ENCODE measurements at regions not wholly inside any gene's neighbourhood (a gene's known extent, or its start where the extent isn't known, plus 50 kb on each side); places are given as distances from the start of the nearest gene placed in this dataset.

DNA sequence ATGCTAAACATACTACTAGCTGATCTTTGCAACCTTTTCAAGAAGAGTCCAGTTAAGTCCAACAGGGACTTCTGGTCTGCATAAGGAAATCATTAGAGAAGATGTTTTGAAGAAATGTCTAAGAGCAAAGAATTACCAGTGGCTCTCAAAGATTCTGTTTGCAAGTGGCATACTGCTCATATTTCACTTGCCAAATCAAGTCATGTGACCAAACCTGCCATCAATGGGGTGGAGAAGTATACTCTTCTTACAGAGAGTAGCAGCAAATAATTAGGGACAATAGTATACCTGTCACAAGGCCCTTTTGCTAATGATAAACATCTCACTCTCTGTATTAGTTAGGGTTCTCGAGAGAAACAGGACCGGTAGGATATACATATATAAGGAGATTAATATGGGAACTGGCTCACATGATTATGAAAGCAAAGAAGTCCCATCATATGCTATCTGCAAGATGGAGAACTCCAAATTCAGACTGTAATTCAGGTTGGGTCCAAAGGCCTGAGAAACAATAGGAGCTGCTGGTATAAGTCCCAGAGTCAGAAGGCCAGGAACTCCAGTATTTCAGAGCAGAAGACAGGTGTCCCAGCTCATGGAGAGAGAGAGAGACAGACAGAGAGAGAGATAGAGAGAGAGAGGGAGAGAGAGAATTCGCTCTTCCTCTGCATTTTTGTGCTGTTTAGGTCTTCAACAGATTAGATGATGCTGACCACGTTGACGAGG lies 111.5 kb downstream of the LCA5 start:
- Histone ChIP-seq H3K27ac (ENCODE audit: poor library complexity, severe bottlenecking) (no peak overlapping the region), H3K27me3 (ENCODE audit: insufficient read depth, poor library complexity, severe bottlenecking) (no peaks in the 10 kb centered on the region), H3K4me1 (ENCODE audit: insufficient read depth, poor library complexity, severe bottlenecking) (peaks cover 13% of the 10 kb centered on the region), H3K9me3 (ENCODE audit: severe bottlenecking) (no peaks in the 10 kb centered on the region), H3K4me3 (ENCODE audit: severe bottlenecking) (no peak overlapping the region), H3K36me3 (ENCODE audit: low read depth) (no peaks in the 10 kb centered on the region)
- ATAC-seq (ENCODE audit: low read depth) (no peak), DNase-seq (ENCODE audit: low spot score) (no peak)
- no peak for TF ChIP-seq CTCF (IDR thresholded peaks at IDR 0.05; ENCODE audit: poor library complexity, severe bottlenecking)

- ATAC-seq (ENCODE audit: low read depth) (no peak), DNase-seq (ENCODE audit: low spot score) (no peak)
- no peaks in the 10 kb centered on the region for H3K27me3 ChIP-seq (ENCODE audit: insufficient read depth, poor library complexity, severe bottlenecking)
- peaks cover 14% of the 10 kb centered on the region for H3K4me1 ChIP-seq (ENCODE audit: insufficient read depth, poor library complexity, severe bottlenecking)
- no peak overlapping the region for H3K4me3 ChIP-seq (ENCODE audit: severe bottlenecking)
- H3K36me3 ChIP-seq (ENCODE audit: low read depth) = no peaks in the 10 kb centered on the region
- H3K27ac ChIP-seq (ENCODE audit: poor library complexity, severe bottlenecking) = no peak overlapping the region
- H3K9me3 ChIP-seq (ENCODE audit: severe bottlenecking) = no peaks in the 10 kb centered on the region
- TF ChIP-seq CTCF (IDR thresholded peaks at IDR 0.05; ENCODE audit: poor library complexity, severe bottlenecking) = no peak
Measured at GRCh38 chr6:79423216-79423615, 114.0 kb downstream of the LCA5 start.

DNA sequence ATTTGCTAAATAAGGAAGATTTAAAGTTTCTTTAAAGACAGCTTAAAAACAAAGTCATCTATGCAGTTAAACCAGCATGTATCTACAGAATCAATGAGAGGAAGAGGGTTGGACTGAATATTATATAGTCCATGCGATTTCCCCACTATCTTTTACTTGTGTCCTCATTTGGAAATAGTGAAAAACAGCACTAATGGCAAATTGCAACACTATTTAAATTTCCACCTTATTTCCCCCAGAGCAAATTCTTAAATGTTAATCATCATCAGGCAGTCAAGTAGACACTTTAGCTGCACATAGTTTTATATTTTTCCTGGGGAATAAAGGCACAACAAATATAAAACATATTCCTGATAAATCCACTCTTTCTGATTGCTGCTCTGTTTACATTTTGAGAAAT lies 114.6 kb downstream of the LCA5 start:
- Histone ChIP-seq H3K9me3 (ENCODE audit: severe bottlenecking) (no peaks in the 10 kb centered on the region), H3K27ac (ENCODE audit: poor library complexity, severe bottlenecking) (no peak overlapping the region), H3K4me3 (ENCODE audit: severe bottlenecking) (no peak overlapping the region), H3K27me3 (ENCODE audit: insufficient read depth, poor library complexity, severe bottlenecking) (no peaks in the 10 kb centered on the region), H3K4me1 (ENCODE audit: insufficient read depth, poor library complexity, severe bottlenecking) (peaks cover 14% of the 10 kb centered on the region), H3K36me3 (ENCODE audit: low read depth) (no peaks in the 10 kb centered on the region)
- DNase-seq (ENCODE audit: low spot score) = no peak
- ATAC-seq (ENCODE audit: low read depth) = no peak
- no peak for TF ChIP-seq CTCF (IDR thresholded peaks at IDR 0.05; ENCODE audit: poor library complexity, severe bottlenecking)

DNA sequence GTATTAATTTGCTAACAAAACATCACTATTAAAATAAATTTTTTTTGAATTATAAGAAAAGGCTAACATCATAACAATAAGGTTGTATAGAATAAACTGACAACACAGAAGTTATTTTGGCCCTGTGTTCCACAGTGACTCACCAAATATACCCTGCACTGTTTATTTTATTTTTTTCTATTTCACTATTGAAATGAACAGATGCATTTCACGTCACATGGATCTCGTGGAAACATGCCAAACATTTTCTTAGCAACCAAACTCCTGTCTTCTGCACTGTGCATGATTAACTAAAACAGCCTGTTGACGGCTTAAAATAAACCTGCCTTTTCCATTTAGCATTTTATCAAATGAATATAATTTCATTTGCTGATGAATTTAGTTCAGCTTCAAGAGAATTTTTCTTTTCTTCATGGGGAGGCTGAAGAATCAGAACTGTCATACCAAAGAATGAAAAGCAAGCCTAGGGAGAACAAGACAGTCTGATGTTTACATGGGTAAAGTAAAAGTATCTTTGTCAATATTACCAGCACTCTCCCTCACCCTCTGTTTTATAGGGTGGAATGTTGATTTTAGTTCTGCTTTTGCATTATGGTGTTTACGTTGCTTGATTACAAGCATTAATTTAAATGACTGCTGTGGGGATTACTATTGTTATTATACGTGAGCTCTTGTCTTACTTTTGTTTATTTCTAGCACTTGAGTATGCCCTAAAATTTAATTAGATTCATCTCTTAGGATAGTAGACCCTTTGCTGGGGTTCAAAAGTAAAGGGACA lies 115.3 kb downstream of the LCA5 start:
- Histone ChIP-seq H3K27me3 (ENCODE audit: insufficient read depth, poor library complexity, severe bottlenecking) (no peaks in the 10 kb centered on the region), H3K9me3 (ENCODE audit: severe bottlenecking) (no peaks in the 10 kb centered on the region), H3K36me3 (ENCODE audit: low read depth) (no peaks in the 10 kb centered on the region), H3K4me3 (ENCODE audit: severe bottlenecking) (no peak overlapping the region), H3K4me1 (ENCODE audit: insufficient read depth, poor library complexity, severe bottlenecking) (peaks cover 14% of the 10 kb centered on the region), H3K27ac (ENCODE audit: poor library complexity, severe bottlenecking) (peak overlapping the region; percentile 16)
- ATAC-seq (ENCODE audit: low read depth) (peak; percentile 94), DNase-seq (ENCODE audit: low spot score) (no peak)
- TF ChIP-seq CTCF (IDR thresholded peaks at IDR 0.05; ENCODE audit: poor library complexity, severe bottlenecking) = no peak

DNA sequence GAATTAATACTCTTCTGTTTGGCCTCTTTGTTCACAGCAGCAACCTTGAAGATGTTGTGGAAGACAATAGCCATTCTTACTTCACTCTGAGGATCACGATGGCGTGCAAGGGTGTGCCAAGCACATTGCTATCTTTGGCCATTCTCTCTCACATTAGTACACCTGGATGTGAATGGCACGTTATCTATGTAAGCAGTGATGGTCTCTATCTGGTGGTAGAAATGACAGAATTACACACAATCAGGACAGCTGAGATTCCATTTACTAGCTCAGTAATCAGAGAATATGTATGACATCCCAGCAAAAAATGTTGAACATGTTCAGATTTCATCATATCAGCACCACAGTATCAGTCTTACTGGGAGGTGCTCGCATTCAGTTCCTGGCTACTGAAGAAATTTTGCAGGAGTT lies 116.2 kb downstream of the LCA5 start:
- H3K9me3 ChIP-seq (ENCODE audit: severe bottlenecking) = no peaks in the 10 kb centered on the region
- ATAC-seq (ENCODE audit: low read depth) (peak; percentile 74), DNase-seq (ENCODE audit: low spot score) (no peak)
- H3K4me3 ChIP-seq (ENCODE audit: severe bottlenecking) = no peak overlapping the region
- no peaks in the 10 kb centered on the region for H3K27me3 ChIP-seq (ENCODE audit: insufficient read depth, poor library complexity, severe bottlenecking)
- TF ChIP-seq CTCF (IDR thresholded peaks at IDR 0.05; ENCODE audit: poor library complexity, severe bottlenecking) = no peak
- no peaks in the 10 kb centered on the region for H3K36me3 ChIP-seq (ENCODE audit: low read depth)
- H3K27ac ChIP-seq (ENCODE audit: poor library complexity, severe bottlenecking) = peak overlapping the region; percentile 16
- peaks cover 14% of the 10 kb centered on the region for H3K4me1 ChIP-seq (ENCODE audit: insufficient read depth, poor library complexity, severe bottlenecking)

All from RWPE2 (cell line).